ENCODE measurements at regions not wholly inside any gene's neighbourhood (a gene's known extent, or its start where the extent isn't known, plus 50 kb on each side); places are given as distances from the start of the nearest gene placed in this dataset.

GRCh38 chr6:21406316-21406715 lies 187.2 kb upstream of the SOX4 start:
- Histone ChIP-seq H3K9me2 (ENCODE audit: insufficient read depth, low read length) (no peaks in the 10 kb centered on the region), H3K27ac (ENCODE audit: low read length) (no peak overlapping the region), H3K9ac (ENCODE audit: low read length) (no peak overlapping the region), H3K4me2 (ENCODE audit: low read length) (no peak overlapping the region), H3K36me3 (ENCODE audit: insufficient read depth, low read length) (no peaks in the 10 kb centered on the region), H3K27me3 (ENCODE audit: insufficient read depth, low read depth, low read length) (no peaks in the 10 kb centered on the region), H4K20me1 (ENCODE audit: insufficient read depth) (no peaks in the 10 kb centered on the region), H3F3A (ENCODE audit: insufficient read depth, low read length, poor library complexity, severe bottlenecking) (no peaks in the 10 kb centered on the region), H3K4me3 (ENCODE audit: low read length) (no peak overlapping the region), H3K79me2 (replicated peaks; ENCODE audit: insufficient read depth, low read length) (no peaks in the 10 kb centered on the region), H2AFZ (ENCODE audit: low read depth, low read length) (no peak overlapping the region), H3K9me3 (ENCODE audit: low read length) (no peaks in the 10 kb centered on the region)
- TF ChIP-seq TAF1 (IDR thresholded peaks at IDR 0.05; ENCODE audit: low read depth) = no peak
- TF ChIP-seq MXI1 (conservative IDR thresholded peaks at IDR 0.05; ENCODE audit: poor library complexity, severe bottlenecking) = no peak
- no peak for TF ChIP-seq RAD21 (conservative IDR thresholded peaks at IDR 0.05)
- no peak for TF ChIP-seq EP300 (conservative IDR thresholded peaks at IDR 0.05; ENCODE audit: poor library complexity, severe bottlenecking)
- TF ChIP-seq CTCF (IDR thresholded peaks at IDR 0.05; ENCODE audit: poor library complexity, severe bottlenecking) = no peak
- TF ChIP-seq EZH2 (IDR thresholded peaks at IDR 0.05; ENCODE audit: borderline replicate concordance, insufficient read depth, low read length, poor library complexity, severe bottlenecking) = no peak
- no peak for TF ChIP-seq SMC3 (conservative IDR thresholded peaks at IDR 0.05; ENCODE audit: poor library complexity)
- no peak for TF ChIP-seq POLR2AphosphoS5 (IDR thresholded peaks at IDR 0.05)
- TF ChIP-seq, protein P1, sequence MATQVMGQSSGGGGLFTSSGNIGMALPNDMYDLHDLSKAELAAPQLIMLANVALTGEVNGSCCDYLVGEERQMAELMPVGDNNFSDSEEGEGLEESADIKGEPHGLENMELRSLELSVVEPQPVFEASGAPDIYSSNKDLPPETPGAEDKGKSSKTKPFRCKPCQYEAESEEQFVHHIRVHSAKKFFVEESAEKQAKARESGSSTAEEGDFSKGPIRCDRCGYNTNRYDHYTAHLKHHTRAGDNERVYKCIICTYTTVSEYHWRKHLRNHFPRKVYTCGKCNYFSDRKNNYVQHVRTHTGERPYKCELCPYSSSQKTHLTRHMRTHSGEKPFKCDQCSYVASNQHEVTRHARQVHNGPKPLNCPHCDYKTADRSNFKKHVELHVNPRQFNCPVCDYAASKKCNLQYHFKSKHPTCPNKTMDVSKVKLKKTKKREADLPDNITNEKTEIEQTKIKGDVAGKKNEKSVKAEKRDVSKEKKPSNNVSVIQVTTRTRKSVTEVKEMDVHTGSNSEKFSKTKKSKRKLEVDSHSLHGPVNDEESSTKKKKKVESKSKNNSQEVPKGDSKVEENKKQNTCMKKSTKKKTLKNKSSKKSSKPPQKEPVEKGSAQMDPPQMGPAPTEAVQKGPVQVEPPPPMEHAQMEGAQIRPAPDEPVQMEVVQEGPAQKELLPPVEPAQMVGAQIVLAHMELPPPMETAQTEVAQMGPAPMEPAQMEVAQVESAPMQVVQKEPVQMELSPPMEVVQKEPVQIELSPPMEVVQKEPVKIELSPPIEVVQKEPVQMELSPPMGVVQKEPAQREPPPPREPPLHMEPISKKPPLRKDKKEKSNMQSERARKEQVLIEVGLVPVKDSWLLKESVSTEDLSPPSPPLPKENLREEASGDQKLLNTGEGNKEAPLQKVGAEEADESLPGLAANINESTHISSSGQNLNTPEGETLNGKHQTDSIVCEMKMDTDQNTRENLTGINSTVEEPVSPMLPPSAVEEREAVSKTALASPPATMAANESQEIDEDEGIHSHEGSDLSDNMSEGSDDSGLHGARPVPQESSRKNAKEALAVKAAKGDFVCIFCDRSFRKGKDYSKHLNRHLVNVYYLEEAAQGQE (IDR thresholded peaks at IDR 0.05; ENCODE audit: borderline replicate concordance) = no peak

- no peak overlapping the region for H3K4me2 ChIP-seq (ENCODE audit: low read length)
- H3K9me3 ChIP-seq (ENCODE audit: low read length) = no peaks in the 10 kb centered on the region
- no peaks in the 10 kb centered on the region for H3K27me3 ChIP-seq (ENCODE audit: insufficient read depth, low read depth, low read length)
- no peak for TF ChIP-seq POLR2AphosphoS5 (IDR thresholded peaks at IDR 0.05)
- TF ChIP-seq, protein P1 (IDR thresholded peaks at IDR 0.05; ENCODE audit: borderline replicate concordance) = no peak
- TF ChIP-seq RAD21 (conservative IDR thresholded peaks at IDR 0.05) = no peak
- no peak for TF ChIP-seq SMC3 (conservative IDR thresholded peaks at IDR 0.05; ENCODE audit: poor library complexity)
- TF ChIP-seq CTCF (IDR thresholded peaks at IDR 0.05; ENCODE audit: poor library complexity, severe bottlenecking) = no peak
- TF ChIP-seq EZH2 (IDR thresholded peaks at IDR 0.05; ENCODE audit: borderline replicate concordance, insufficient read depth, low read length, poor library complexity, severe bottlenecking) = no peak
- no peak for TF ChIP-seq TAF1 (IDR thresholded peaks at IDR 0.05; ENCODE audit: low read depth)
- H4K20me1 ChIP-seq (ENCODE audit: insufficient read depth) = no peaks in the 10 kb centered on the region
- no peak overlapping the region for H2AFZ ChIP-seq (ENCODE audit: low read depth, low read length)
- no peak overlapping the region for H3K9ac ChIP-seq (ENCODE audit: low read length)
- H3F3A ChIP-seq (ENCODE audit: insufficient read depth, low read length, poor library complexity, severe bottlenecking) = no peaks in the 10 kb centered on the region
- H3K9me2 ChIP-seq (ENCODE audit: insufficient read depth, low read length) = no peaks in the 10 kb centered on the region
- no peak overlapping the region for H3K27ac ChIP-seq (ENCODE audit: low read length)
- H3K4me3 ChIP-seq (ENCODE audit: low read length) = no peak overlapping the region
- no peaks in the 10 kb centered on the region for H3K36me3 ChIP-seq (ENCODE audit: insufficient read depth, low read length)
- no peaks in the 10 kb centered on the region for H3K79me2 ChIP-seq (replicated peaks; ENCODE audit: insufficient read depth, low read length)
Observed at GRCh38 chr6:21409231-21409630, 184.3 kb upstream of the SOX4 start.
